ENCODE measurements at regions not wholly inside any gene's neighbourhood (a gene's known extent, or its start where the extent isn't known, plus 50 kb on each side); places are given as distances from the start of the nearest gene placed in this dataset.

GRCh38 chr14:100659345-100660001 lies 67.2 kb upstream of the DLK1 start:
- DNase-seq, result no peak

- DNase-seq, result no peak
Measured at GRCh38 chr14:100660498-100660881, 66.2 kb upstream of the DLK1 start.

GRCh38 chr14:100660882-100661635 lies 65.6 kb upstream of the DLK1 start:
- DNase-seq, result no peak

GRCh38 chr14:100662879-100663760 lies 63.6 kb upstream of the DLK1 start:
- DNase-seq, result peak in 3 of 4 experiments; percentile 20 to 41 (median 35)

- no peak for DNase-seq
Measured at GRCh38 chr14:100663761-100664052, 63.0 kb upstream of the DLK1 start.

- DNase-seq, result no peak
Measured at GRCh38 chr14:100664231-100664630, 62.5 kb upstream of the DLK1 start.

- no peak for DNase-seq
Measured at GRCh38 chr14:100664841-100665510, 61.7 kb upstream of the DLK1 start.

GRCh38 chr14:100665511-100666032 lies 61.1 kb upstream of the DLK1 start:
- DNase-seq, result no peak

- DNase-seq, result no peak
Measured at GRCh38 chr14:100666403-100666802, 60.3 kb upstream of the DLK1 start.

- DNase-seq, result no peak
Measured at GRCh38 chr14:100666851-100667250, 59.8 kb upstream of the DLK1 start.

- no peak for DNase-seq
Measured at GRCh38 chr14:100667656-100668055, 59.0 kb upstream of the DLK1 start.

- DNase-seq, result no peak
Measured at GRCh38 chr14:100668352-100668751, 58.3 kb upstream of the DLK1 start.

- DNase-seq, result no peak
Measured at GRCh38 chr14:100669011-100669412, 57.7 kb upstream of the DLK1 start.

- no peak for DNase-seq
Measured at GRCh38 chr14:100669468-100669867, 57.2 kb upstream of the DLK1 start.

- no peak for DNase-seq
Measured at GRCh38 chr14:100670017-100670752, 56.5 kb upstream of the DLK1 start.

GRCh38 chr14:100670753-100671049 lies 56.0 kb upstream of the DLK1 start:
- no peak for DNase-seq

- DNase-seq, result no peak
Measured at GRCh38 chr14:100671386-100671901, 55.2 kb upstream of the DLK1 start.

GRCh38 chr14:100671906-100672305 lies 54.8 kb upstream of the DLK1 start:
- no peak for DNase-seq

GRCh38 chr14:100673085-100673806 lies 53.4 kb upstream of the DLK1 start:
- no peak for DNase-seq

- no peak for DNase-seq
Measured at GRCh38 chr14:100673807-100674154, 52.9 kb upstream of the DLK1 start.

GRCh38 chr14:100674428-100674827 lies 52.3 kb upstream of the DLK1 start:
- DNase-seq, result no peak

All from activated naive CD4-positive, alpha-beta T cell (primary cell).